DND-41 (cell line): ENCODE measurements at regions not wholly inside any gene's neighbourhood (a gene's known extent, or its start where the extent isn't known, plus 50 kb on each side); places are given as distances from the start of the nearest gene placed in this dataset.

Experiments
- EZH2 ChIP-seq: IDR thresholded peaks from 3 replicates; pipeline ENCODE4 v1.6.1; 2012; ENCODE audit warnings: borderline replicate concordance, low read depth, mild to moderate bottlenecking, moderate library complexity, low read length, inconsistent platforms; ENCODE audit not compliant: severe bottlenecking
- TF ChIP-seq, protein P1 (sequence below): IDR thresholded peaks from 2 replicates; pipeline ENCODE4 v1.5.1; 2012; ENCODE audit warnings: borderline replicate concordance, low read length, moderate library complexity, mild to moderate bottlenecking; ENCODE audit not compliant: poor library complexity, severe bottlenecking; ENCODE audit errors: extremely low read depth

DNA sequence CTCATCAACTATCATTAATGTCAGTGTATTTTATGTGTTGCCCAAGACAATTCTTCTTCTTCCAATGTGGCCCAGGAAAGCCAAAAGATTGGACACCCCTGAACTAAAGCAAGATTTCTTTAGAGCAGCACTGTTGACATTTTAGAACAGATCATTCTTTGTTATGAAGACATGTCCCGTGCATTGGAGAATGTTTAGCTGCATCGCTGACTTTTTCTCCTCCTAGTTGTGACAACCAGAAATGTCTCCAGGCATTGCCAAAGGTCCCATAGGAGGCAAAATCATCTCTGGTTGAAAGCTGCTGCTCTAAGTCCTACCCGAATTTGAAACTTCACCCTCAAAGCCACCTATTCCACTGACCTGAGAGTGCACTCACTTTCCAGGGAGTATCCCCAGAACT, 62.7 kb upstream of the IRX6 start:
- no peak for TF ChIP-seq EZH2
- TF ChIP-seq, protein P1, sequence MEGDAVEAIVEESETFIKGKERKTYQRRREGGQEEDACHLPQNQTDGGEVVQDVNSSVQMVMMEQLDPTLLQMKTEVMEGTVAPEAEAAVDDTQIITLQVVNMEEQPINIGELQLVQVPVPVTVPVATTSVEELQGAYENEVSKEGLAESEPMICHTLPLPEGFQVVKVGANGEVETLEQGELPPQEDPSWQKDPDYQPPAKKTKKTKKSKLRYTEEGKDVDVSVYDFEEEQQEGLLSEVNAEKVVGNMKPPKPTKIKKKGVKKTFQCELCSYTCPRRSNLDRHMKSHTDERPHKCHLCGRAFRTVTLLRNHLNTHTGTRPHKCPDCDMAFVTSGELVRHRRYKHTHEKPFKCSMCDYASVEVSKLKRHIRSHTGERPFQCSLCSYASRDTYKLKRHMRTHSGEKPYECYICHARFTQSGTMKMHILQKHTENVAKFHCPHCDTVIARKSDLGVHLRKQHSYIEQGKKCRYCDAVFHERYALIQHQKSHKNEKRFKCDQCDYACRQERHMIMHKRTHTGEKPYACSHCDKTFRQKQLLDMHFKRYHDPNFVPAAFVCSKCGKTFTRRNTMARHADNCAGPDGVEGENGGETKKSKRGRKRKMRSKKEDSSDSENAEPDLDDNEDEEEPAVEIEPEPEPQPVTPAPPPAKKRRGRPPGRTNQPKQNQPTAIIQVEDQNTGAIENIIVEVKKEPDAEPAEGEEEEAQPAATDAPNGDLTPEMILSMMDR, result no peak
